ENCODE measurements at regions not wholly inside any gene's neighbourhood (a gene's known extent, or its start where the extent isn't known, plus 50 kb on each side); places are given as distances from the start of the nearest gene placed in this dataset.

DNA sequence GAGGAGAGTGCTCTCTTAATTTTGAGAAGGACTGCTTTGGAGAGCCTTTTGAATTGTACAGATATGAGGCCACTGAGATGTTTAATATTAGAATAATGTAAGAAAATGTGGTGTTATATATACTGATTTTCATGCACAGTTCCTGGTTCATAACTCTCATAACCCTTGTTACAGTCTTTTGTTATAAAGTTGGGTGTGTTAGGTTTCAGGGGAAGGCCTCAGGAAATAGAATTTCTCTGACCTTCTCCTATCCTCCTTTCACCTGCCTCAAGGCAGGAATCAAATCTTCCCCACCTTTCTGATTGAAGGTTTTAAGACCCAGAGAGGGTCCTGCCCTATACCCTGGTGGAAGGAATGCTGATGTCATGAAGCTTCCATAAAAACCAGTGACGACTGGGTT is 245.9 kb downstream of the NSUN3 start:
- TF ChIP-seq CTCF (IDR thresholded peaks at IDR 0.05): no peak
- Mint-ChIP-seq H3K27me3 (no peaks in the 10 kb centered on the region), H3K9me3 (peaks cover 2% of the 10 kb centered on the region), H3K36me3 (ENCODE audit: low read depth) (no peaks in the 10 kb centered on the region), H3K27ac (no peak overlapping the region), H3K4me3 (no peak overlapping the region), H3K4me1 (ENCODE audit: low read depth) (no peaks in the 10 kb centered on the region)
- DNase-seq: no peak
- no peak overlapping the region for H3K27ac ChIP-seq (ENCODE audit: low read depth in 1 of 2, low read length in 2 of 2)
- no peak overlapping the region for H3K4me3 ChIP-seq (ENCODE audit: low read length)
- peaks cover 0 to 6% of the 10 kb centered on the region in 2 experiments for H3K9me3 ChIP-seq (ENCODE audit: control insufficient read depth in 1 of 2, insufficient read depth in 1 of 2, low read length in 2 of 2)
- ChIA-PET POLR2A (no interaction called here), CTCF (no interaction called here)
- H3K4me1 ChIP-seq (ENCODE audit: insufficient read depth, low read length): no peaks in the 10 kb centered on the region
- H3K27me3 ChIP-seq (ENCODE audit: control insufficient read depth in 1 of 2, insufficient read depth in 2 of 2, low read length in 2 of 2): no peaks in the 10 kb centered on the region
- intact Hi-C loops (cut with DNase I, micrococcal nuclease): no loop called here
- no peaks in the 10 kb centered on the region for H3K36me3 ChIP-seq (ENCODE audit: insufficient read depth, low read length)
- ATAC-seq (ENCODE audit: poor library complexity): no peak

DNA sequence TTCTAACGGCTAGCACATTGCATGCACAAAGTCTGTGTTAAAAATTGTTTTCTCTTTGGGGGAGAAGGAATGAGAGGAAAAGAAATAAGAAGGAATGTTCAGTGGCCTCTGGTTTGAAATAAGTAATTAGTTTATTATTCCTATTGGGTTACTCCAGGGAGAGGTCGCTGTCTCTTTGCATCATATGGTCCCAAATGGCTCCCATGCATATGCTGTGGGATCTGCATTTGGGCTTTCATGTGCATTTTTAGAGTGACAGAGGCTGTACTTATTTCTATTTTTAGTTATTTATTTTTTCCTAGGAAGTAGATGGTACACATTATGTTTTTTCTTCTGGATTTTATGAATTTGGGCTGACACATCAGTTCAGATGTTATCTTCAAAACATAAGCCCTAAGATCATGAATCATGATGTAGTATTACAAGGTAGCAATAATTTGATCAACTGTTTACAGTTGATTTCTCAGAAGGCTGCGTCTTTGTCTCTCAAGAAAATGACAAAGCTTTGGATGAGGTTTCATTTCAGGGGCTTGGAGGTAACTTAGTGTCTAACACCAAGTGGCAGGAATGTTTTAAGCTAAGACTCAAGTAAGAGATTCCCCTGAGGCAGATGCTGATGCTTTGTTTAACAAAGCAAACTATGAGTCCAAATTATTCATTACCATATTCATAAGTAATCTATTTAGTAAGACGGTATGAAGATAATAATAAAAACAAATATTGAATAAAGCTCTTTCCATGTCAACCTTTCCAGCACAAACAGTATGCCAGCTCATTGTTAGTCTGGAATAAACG is 247.7 kb downstream of the NSUN3 start:
- CTCF ChIA-PET: no interaction called here
- Histone ChIP-seq H3K36me3 (ENCODE audit: insufficient read depth, low read length) (no peaks in the 10 kb centered on the region), H3K27me3 (ENCODE audit: control insufficient read depth in 1 of 2, insufficient read depth in 2 of 2, low read length in 2 of 2) (no peaks in the 10 kb centered on the region), H3K9me3 (ENCODE audit: control insufficient read depth in 1 of 2, insufficient read depth in 1 of 2, low read length in 2 of 2) (peaks cover 0 to 6% of the 10 kb centered on the region in 2 experiments), H3K4me1 (ENCODE audit: insufficient read depth, low read length) (no peaks in the 10 kb centered on the region), H3K4me3 (ENCODE audit: low read length) (no peak overlapping the region), H3K27ac (ENCODE audit: low read depth in 1 of 2, low read length in 2 of 2) (no peak overlapping the region)
- DNase-seq: no peak
- ATAC-seq (ENCODE audit: poor library complexity): no peak
- Mint-ChIP-seq H3K4me3 (no peak overlapping the region), H3K36me3 (ENCODE audit: low read depth) (no peaks in the 10 kb centered on the region), H3K9me3 (peaks cover 2% of the 10 kb centered on the region), H3K4me1 (ENCODE audit: low read depth) (no peaks in the 10 kb centered on the region), H3K27ac (no peak overlapping the region), H3K27me3 (no peaks in the 10 kb centered on the region)
- TF ChIP-seq CTCF (IDR thresholded peaks at IDR 0.05): no peak
- POLR2A ChIA-PET: no interaction called here
- intact Hi-C loops (cut with DNase I, micrococcal nuclease): no loop called here

DNA sequence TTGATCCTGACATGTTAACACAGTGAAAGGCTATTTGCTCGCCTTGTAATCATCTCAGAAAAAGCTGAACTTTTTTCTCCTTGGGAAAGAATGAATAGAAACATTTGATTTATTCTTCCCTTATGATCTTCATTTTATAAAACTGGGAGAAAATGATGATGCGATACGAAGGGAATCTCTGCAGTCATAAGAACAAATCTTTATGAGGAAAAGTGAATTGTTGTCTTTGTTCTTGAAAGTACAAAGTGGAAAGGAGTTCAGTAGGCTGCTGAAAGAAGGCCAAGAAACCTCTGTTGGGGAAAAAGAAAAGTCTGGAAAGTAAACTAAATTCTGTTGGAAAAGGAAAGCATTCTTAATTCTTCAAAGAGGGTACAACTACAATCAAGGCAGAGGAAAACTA is 248.8 kb downstream of the NSUN3 start:
- H3K27me3 ChIP-seq (ENCODE audit: control insufficient read depth in 1 of 2, insufficient read depth in 2 of 2, low read length in 2 of 2): no peaks in the 10 kb centered on the region
- H3K4me1 Mint-ChIP-seq (ENCODE audit: low read depth): no peaks in the 10 kb centered on the region
- POLR2A ChIA-PET: no interaction called here
- no peaks in the 10 kb centered on the region for H3K4me1 ChIP-seq (ENCODE audit: insufficient read depth, low read length)
- peaks cover 2% of the 10 kb centered on the region for H3K9me3 Mint-ChIP-seq
- DNase-seq (no peak), ATAC-seq (ENCODE audit: poor library complexity) (no peak)
- intact Hi-C loops (cut with DNase I, micrococcal nuclease): no loop called here
- H3K4me3 ChIP-seq (ENCODE audit: low read length): no peak overlapping the region
- peaks cover 0 to 6% of the 10 kb centered on the region in 2 experiments for H3K9me3 ChIP-seq (ENCODE audit: control insufficient read depth in 1 of 2, insufficient read depth in 1 of 2, low read length in 2 of 2)
- no peak overlapping the region for H3K4me3 Mint-ChIP-seq
- TF ChIP-seq CTCF (IDR thresholded peaks at IDR 0.05): no peak
- no peak overlapping the region for H3K27ac Mint-ChIP-seq
- no peak overlapping the region for H3K27ac ChIP-seq (ENCODE audit: low read depth in 1 of 2, low read length in 2 of 2)
- no peaks in the 10 kb centered on the region for H3K36me3 Mint-ChIP-seq (ENCODE audit: low read depth)
- no peaks in the 10 kb centered on the region for H3K27me3 Mint-ChIP-seq
- CTCF ChIA-PET: no interaction called here
- no peaks in the 10 kb centered on the region for H3K36me3 ChIP-seq (ENCODE audit: insufficient read depth, low read length)
